Astrocyte (in vitro differentiated cells and primary cell): ENCODE measurements at regions not wholly inside any gene's neighbourhood (a gene's known extent, or its start where the extent isn't known, plus 50 kb on each side); places are given as distances from the start of the nearest gene placed in this dataset.

Experiments
- EZH2 ChIP-seq: IDR thresholded peaks from 2 replicates; pipeline ENCODE4 v1.6.1; 2012; ENCODE audit warnings: mild to moderate bottlenecking, low read length, inconsistent platforms; ENCODE audit not compliant: insufficient read depth
- TF ChIP-seq, protein P1 (sequence below): IDR thresholded peaks from 2 replicates; pipeline ENCODE4 v1.5.1; 2011; ENCODE audit warnings: low read depth, mild to moderate bottlenecking, inconsistent platforms, low read length, moderate library complexity; ENCODE audit not compliant: insufficient read depth

DNA sequence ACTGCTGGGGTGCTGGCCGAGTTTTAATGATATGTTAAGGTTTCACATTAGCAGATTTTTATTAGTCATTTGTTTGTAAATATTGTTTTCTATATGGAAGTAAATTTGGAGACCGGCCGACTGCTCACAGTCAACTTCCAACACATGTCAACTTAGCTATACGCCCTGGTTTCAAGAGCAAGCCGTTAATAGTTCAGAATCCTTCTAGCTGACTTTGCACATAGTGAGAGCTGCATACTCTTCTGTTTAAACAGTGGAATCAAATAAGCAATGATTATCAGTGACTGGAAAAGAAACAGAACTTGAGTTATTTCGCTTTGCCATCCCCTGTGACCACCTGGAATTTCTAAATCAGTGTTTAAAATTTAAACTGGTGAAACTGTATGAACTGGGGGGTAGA lies 109.9 kb downstream of the PFKFB3 start:
- TF ChIP-seq, protein P1, sequence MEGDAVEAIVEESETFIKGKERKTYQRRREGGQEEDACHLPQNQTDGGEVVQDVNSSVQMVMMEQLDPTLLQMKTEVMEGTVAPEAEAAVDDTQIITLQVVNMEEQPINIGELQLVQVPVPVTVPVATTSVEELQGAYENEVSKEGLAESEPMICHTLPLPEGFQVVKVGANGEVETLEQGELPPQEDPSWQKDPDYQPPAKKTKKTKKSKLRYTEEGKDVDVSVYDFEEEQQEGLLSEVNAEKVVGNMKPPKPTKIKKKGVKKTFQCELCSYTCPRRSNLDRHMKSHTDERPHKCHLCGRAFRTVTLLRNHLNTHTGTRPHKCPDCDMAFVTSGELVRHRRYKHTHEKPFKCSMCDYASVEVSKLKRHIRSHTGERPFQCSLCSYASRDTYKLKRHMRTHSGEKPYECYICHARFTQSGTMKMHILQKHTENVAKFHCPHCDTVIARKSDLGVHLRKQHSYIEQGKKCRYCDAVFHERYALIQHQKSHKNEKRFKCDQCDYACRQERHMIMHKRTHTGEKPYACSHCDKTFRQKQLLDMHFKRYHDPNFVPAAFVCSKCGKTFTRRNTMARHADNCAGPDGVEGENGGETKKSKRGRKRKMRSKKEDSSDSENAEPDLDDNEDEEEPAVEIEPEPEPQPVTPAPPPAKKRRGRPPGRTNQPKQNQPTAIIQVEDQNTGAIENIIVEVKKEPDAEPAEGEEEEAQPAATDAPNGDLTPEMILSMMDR: no peak
- TF ChIP-seq EZH2: no peak
